ENCODE measurements at regions not wholly inside any gene's neighbourhood (a gene's known extent, or its start where the extent isn't known, plus 50 kb on each side); places are given as distances from the start of the nearest gene placed in this dataset.
"Not testable (repeated sequence)": the region's sequence is repeated elsewhere in the genome, so short reads cannot be mapped to it uniquely, and the experiment has no call there.

GRCh38 chr4:40681600-40681999 is 51.9 kb upstream of the RBM47 start:
- no peak for DNase-seq (ENCODE audit: low read depth)

- DNase-seq (ENCODE audit: low read depth), result no peak
Observed at GRCh38 chr4:40682290-40683101, 52.8 kb upstream of the RBM47 start.

DNA sequence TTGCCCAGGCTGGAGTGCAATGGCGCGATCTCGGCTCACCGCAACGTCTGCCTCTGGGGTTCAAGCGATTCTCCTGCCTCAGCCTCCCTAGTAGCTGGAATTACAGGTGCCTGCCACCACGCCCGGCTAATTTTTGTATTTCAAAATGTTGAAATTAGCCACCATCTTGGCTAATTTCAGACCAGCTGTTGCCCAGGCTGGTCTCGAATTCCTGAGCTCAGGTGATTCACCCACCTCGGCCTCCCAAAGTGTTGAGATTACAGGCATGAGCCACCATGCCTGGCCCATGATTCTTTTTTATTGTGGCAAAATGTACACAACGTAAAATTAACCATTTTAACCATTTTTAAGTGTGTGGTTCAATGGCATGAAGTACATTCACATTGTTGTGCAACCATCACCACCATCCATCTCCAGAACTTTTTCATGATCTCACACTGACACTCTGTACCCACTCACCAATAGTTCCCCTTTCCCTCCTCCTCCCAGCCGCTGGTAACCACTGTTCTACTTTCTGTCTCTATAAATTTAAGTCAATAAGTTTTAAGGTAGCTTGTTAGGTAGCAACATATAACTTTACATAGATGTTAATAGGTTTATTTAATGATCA is 54.0 kb upstream of the RBM47 start:
- DNase-seq (ENCODE audit: low read depth), result peak; percentile 15

GRCh38 chr4:40684404-40684803 is 54.7 kb upstream of the RBM47 start:
- DNase-seq (ENCODE audit: low read depth), result no peak

GRCh38 chr4:40685300-40685699 is 55.6 kb upstream of the RBM47 start:
- DNase-seq (ENCODE audit: low read depth), result peak; percentile 85

GRCh38 chr4:40686081-40686913 is 56.6 kb upstream of the RBM47 start:
- DNase-seq (ENCODE audit: low read depth), result no peak

- DNase-seq (ENCODE audit: low read depth), result no peak
Observed at GRCh38 chr4:40687676-40688389, 58.2 kb upstream of the RBM47 start.

DNA sequence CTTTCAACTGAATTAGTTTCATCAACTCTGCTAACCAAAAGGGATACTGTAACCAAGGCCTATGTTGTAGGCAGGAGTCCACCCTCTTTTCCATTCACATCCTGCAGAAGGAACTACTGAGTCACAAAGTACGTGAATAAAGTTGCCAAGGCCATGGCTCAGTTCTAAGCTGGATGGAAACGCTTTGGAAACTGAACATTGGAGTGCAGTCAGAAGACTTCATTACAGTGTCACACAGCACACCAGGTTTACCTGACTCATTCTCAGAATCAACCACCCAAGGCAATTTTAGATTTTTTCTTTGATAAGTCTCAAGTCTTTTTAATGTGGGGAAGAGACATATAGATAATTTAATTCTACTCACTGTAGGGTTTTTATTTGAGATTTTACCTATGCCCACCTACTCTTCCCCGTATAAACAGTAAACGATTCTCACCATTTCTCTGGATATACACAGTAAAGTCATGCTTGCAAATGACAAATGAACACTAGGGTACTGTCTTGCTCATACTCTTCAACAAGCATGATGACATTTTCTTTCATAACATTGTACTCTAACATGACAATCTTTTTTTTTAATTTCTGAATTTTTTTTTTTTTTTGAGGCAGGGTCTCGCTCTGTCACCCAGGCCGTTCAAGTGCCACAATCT is 58.9 kb upstream of the RBM47 start:
- DNase-seq (ENCODE audit: low read depth), result peak; percentile 44

- no peak for DNase-seq (ENCODE audit: low read depth)
Observed at GRCh38 chr4:40693946-40694345, 55.8 kb upstream of the NSUN7 start.

DNA sequence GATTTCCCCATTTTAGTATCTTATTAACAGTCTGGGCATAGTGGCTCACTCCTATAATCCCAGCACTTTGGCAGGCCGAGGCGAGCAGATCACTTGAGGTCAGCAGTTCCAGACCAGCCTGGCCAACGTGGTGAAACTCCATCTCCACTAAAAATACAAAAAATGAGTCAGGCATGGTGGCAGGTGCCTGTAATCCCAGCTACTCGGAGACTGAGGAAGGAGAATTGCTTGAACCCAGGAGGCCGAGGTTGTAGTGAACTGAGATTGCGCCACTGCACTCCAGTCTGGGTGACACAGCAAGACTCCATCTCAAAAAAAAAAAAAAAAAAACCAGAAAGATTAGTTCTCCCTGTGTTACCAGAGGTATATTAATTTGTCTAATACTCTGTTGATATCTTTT is 52.3 kb upstream of the NSUN7 start:
- not testable (repeated sequence) for DNase-seq (ENCODE audit: low read depth)

DNA sequence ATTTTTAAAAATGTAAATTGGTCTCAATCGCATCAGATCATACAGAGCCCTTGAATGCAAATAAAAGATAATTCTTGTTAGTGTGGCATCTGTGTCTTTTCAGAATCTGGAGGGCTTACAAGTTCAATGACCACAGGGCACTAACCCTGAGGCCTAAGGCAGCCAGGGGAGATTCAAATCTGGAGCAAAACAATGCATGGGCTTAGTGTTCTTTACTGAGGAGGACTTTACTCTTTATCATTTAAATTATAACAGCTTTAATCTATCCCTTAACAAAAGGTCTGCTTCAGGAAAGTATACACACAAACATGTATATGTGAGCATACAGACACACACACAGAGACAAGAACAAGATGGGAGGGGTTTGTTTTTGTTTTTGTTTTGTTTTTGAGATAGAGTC is 51.0 kb upstream of the NSUN7 start:
- no peak for DNase-seq (ENCODE audit: low read depth)

DNA sequence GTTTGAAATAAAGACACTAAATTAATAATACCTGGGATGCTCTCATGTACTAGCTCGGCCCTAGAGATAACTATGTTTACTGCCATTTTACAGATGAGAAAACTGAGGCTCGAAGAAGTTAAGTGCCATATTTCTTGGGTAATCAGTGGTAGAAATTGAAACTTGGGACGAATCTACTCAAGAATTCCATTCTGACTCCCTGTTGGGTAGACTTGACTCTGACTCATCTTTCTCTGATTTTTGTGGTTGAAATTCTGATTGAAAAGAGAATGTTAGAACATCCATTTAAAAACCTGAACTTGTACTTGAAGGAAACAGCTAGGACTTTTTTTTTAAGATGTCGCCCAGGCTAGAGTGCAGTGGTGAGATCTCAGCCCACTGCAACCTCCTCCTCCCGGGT is 50.1 kb upstream of the NSUN7 start:
- DNase-seq (ENCODE audit: low read depth), result peak; percentile 81
